A549 (cell line): ENCODE measurements at regions not wholly inside any gene's neighbourhood (a gene's known extent, or its start where the extent isn't known, plus 50 kb on each side); places are given as distances from the start of the nearest gene placed in this dataset.

ENCODE experiments used
- ATAC-seq, 2 experiments: fragments of 200-7000 bp in 1 of 2; fragments of >200 bp in 1 of 2; cut with Nextera tagmentation in 1 of 2; cut with Tn5 transposase in 1 of 2; 3 replicates each; pipeline versions ENCODE4 v1.8.0 to v1.9.1; 2018 to 2020; ENCODE audit warnings: mild to moderate bottlenecking in 1 of 2, moderate library complexity in 1 of 2
- CTCF ChIA-PET: fragments of 300-600 bp; sonication (Branson Sonifier 250); formaldehyde crosslinking; extraction: SDS; loops from one replicate; lab custom pipeline; 2021; ENCODE audit warnings: antibody characterized with exemption, inconsistent platforms; lab: Yijun Ruan, JAX
- POLR2A ChIA-PET: fragments of 350-600 bp; formaldehyde crosslinking; extraction: SDS; loops from one replicate; lab custom pipeline; 2021; ENCODE audit warnings: antibody characterized with exemption, inconsistent platforms; lab: Yijun Ruan, JAX
- DNase-seq, 2 experiments: peaks; one replicate each; pipeline versions ENCODE4 v3.0.0 to v3.0.0-alpha.2; 2011 to 2016; ENCODE audit warnings: low read depth in 1 of 2, low spot score in 1 of 2
- FAIRE-seq: peaks from 2 replicates; lab custom pipeline; 2011; peaks lifted over from hg19 to GRCh38; lab: Jason Lieb, UNC
- H3K27ac ChIP-seq, 2 experiments: fragments of >200 bp; sonication (Bioruptor Twin); formaldehyde crosslinking; 3 replicates each; pipeline ENCODE4 v1.5.1; 2016 to 2017
- H3K4me1 ChIP-seq: fragments of >200 bp; sonication (Bioruptor Twin); formaldehyde crosslinking; 3 replicates; pipeline ENCODE4 v1.6.1; 2016
- H3K4me2 ChIP-seq: fragments of >200 bp; sonication (Bioruptor Twin); formaldehyde crosslinking; 3 replicates; pipeline ENCODE4 v1.6.1; 2016
- H3K4me3 ChIP-seq: fragments of >200 bp; sonication (Bioruptor Twin); formaldehyde crosslinking; 3 replicates; pipeline ENCODE4 v1.5.1; 2016
- H3K9me3 ChIP-seq: fragments of >200 bp; sonication (Bioruptor Twin); formaldehyde crosslinking; 3 replicates; pipeline ENCODE4 v1.6.1; 2016
- ATOH8 ChIP-seq: fragments of 250-450 bp; sonication (Bioruptor Pico); IDR thresholded peaks from 2 replicates; pipeline ENCODE4 v1.5.0; 2020; ENCODE audit warnings: low read depth, mild to moderate bottlenecking, moderate library complexity
- CBX2 ChIP-seq: fragments of 200-600 bp; sonication (generic); IDR thresholded peaks from 2 replicates; pipeline ENCODE4 v1.6.1; 2016; ENCODE audit warnings: low read depth, mild to moderate bottlenecking, borderline replicate concordance
- CEBPB ChIP-seq, 2 experiments: fragments of >200 bp in 1 of 2; sonication (Bioruptor Twin) in 1 of 2; formaldehyde crosslinking in 1 of 2; IDR thresholded peaks; 2 replicates each; pipeline ENCODE4 v1.6.1; 2012 to 2016
- CHD2 ChIP-seq: fragments of 150-350 bp; IDR thresholded peaks from 2 replicates; pipeline ENCODE4 v1.6.1; 2014; ENCODE audit warnings: low read length; ENCODE audit not compliant: partially characterized antibody
- EP300 ChIP-seq, 2 experiments: fragments of >200 bp; sonication (Bioruptor Twin); formaldehyde crosslinking; IDR thresholded peaks; 2 replicates in 1 of 2; 3 replicates in 1 of 2; pipeline ENCODE4 v1.6.1; 2016 to 2017
- FOSL2 ChIP-seq, 2 experiments: fragments of 450-650 bp in 1 of 2; fragments of >200 bp in 1 of 2; sonication (Bioruptor Twin) in 1 of 2; formaldehyde crosslinking; IDR thresholded peaks; 2 replicates each; pipeline versions ENCODE4 v1.5.0 to v1.6.1; 2016 to 2020; ENCODE audit warnings: mild to moderate bottlenecking in 1 of 2, moderate library complexity in 1 of 2
- GATA3 ChIP-seq: IDR thresholded peaks from 2 replicates; pipeline ENCODE4 v1.6.1; 2012; ENCODE audit warnings: borderline replicate concordance
- HDAC2 ChIP-seq: fragments of 200-600 bp; sonication (generic); IDR thresholded peaks from 2 replicates; pipeline ENCODE4 v1.6.1; 2016
- HOXA7 ChIP-seq: fragments of 250-450 bp; sonication (Bioruptor Pico); IDR thresholded peaks from 2 replicates; pipeline ENCODE4 v1.5.0; 2020; ENCODE audit warnings: mild to moderate bottlenecking, moderate library complexity
- MAFK ChIP-seq: fragments of 450-650 bp; IDR thresholded peaks from 2 replicates; pipeline ENCODE4 v1.6.1; 2014; ENCODE audit not compliant: partially characterized antibody
- MYC ChIP-seq: IDR thresholded peaks from 2 replicates; pipeline ENCODE4 v1.6.1; 2012; ENCODE audit warnings: mild to moderate bottlenecking, inconsistent platforms, low read length, improper control_type of control experiment, borderline replicate concordance
- NPAS2 ChIP-seq: fragments of 250-450 bp; sonication (Bioruptor Pico); IDR thresholded peaks from 2 replicates; pipeline ENCODE4 v1.8.0; 2022; ENCODE audit warnings: mild to moderate bottlenecking, moderate library complexity, borderline replicate concordance
- NR3C1 ChIP-seq: fragments of >200 bp; sonication (Bioruptor Twin); formaldehyde crosslinking; IDR thresholded peaks from 3 replicates; pipeline ENCODE4 v1.6.1; 2017
- RFX5 ChIP-seq: fragments of 450-650 bp; IDR thresholded peaks from 2 replicates; pipeline ENCODE4 v1.7.1; 2014; ENCODE audit warnings: antibody characterized with exemption, mild to moderate bottlenecking, moderate library complexity
- RNF2 ChIP-seq: fragments of 200-600 bp; sonication (generic); IDR thresholded peaks from 2 replicates; pipeline ENCODE4 v1.6.1; 2016; ENCODE audit warnings: low read depth, mild to moderate bottlenecking, antibody characterized with exemption, moderate library complexity, borderline replicate concordance
- SMC3 ChIP-seq: fragments of >200 bp; sonication (Bioruptor Twin); formaldehyde crosslinking; IDR thresholded peaks from 3 replicates; pipeline ENCODE4 v1.6.1; 2018; ENCODE audit warnings: inconsistent platforms
- TFCP2L1 ChIP-seq: fragments of 250-450 bp; sonication (Bioruptor Pico); IDR thresholded peaks from 2 replicates; pipeline ENCODE4 v1.5.0; 2021; ENCODE audit warnings: mild to moderate bottlenecking
- ZC3H11A ChIP-seq: fragments of 450-650 bp; IDR thresholded peaks from 2 replicates; pipeline ENCODE4 v1.6.1; 2014; ENCODE audit warnings: antibody characterized with exemption, mild to moderate bottlenecking
- ZSCAN20 ChIP-seq: fragments of 250-450 bp; sonication (Bioruptor Pico); IDR thresholded peaks from 2 replicates; pipeline ENCODE4 v1.8.0; 2022; ENCODE audit warnings: mild to moderate bottlenecking, moderate library complexity
- WGBS: methylation state at CpG from one replicate; pipeline ENCODE4 v1.1.6; 2017; ENCODE audit errors: missing lambda C conversion rate; 5-methylcytosine and 5-hydroxymethylcytosine counted together
- TF ChIP-seq, protein P1 (sequence below): IDR thresholded peaks from 2 replicates; pipeline ENCODE4 v1.6.1; 2012
- TF ChIP-seq, protein P2 (sequence below): fragments of 250-450 bp; sonication (Bioruptor Pico); IDR thresholded peaks from 2 replicates; pipeline ENCODE4 v1.5.0; 2021; ENCODE audit warnings: mild to moderate bottlenecking, moderate library complexity, borderline replicate concordance
- TF ChIP-seq, protein P3 (sequence below): fragments of 200-600 bp; sonication (generic); IDR thresholded peaks from 2 replicates; pipeline ENCODE4 v1.6.1; 2016; ENCODE audit warnings: antibody characterized with exemption, mild to moderate bottlenecking, moderate library complexity
- TF ChIP-seq, protein P4 (sequence below): fragments of 450-650 bp; IDR thresholded peaks from 2 replicates; pipeline ENCODE4 v1.6.1; 2014; ENCODE audit warnings: antibody characterized with exemption

DNA sequence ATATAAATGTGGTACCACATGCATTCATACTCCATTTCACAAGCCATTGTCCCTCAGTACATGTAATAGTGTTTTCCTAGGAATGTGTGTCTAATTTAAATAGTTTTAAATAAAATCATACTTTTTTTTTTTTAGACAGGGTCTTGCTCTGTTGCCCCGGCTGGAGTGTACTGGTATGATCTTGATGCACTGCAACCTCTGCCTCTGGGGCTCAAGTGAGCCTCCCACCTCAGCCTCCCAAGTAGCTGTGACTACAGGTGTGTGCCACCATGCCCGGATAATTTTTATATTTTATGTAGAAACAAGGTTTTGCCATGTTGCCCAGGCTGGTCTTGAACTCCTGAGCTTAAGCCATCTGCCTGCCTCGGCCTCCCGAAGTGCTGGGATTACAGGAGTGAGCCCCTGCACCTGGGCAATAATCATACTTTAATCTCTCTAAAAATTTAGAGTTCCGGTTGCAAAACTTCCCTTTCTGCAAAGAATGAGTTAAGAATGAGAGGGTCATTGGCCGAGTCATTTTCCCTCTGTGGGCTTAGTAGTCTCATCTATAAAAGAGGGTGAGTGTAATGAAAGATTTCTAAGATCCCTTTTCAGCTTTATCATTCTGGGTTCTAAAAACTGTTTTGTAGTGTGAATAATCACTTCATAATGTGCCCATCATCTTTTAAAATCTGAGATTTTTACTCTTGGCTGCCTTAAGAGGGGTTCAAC, 116.0 kb upstream of the PELI1 start:
- CTCF ChIA-PET: no interaction called here
- H3K4me2 ChIP-seq: no peak overlapping the region
- 64% methylated on average over 6 of the region's 6 CpGs for WGBS
- DNase-seq: no peak
- no peaks in the 10 kb centered on the region for H3K9me3 ChIP-seq
- H3K4me3 ChIP-seq: no peak overlapping the region
- POLR2A ChIA-PET: no interaction called here
- no peak for FAIRE-seq
- no peak overlapping the region for H3K27ac ChIP-seq
- 0 out of 3 replicates have a peak, but pooled peaks cover 9% of the 10 kb centered on the region for H3K4me1 ChIP-seq
- ATAC-seq: no peak
- TF ChIP-seq, protein P1, sequence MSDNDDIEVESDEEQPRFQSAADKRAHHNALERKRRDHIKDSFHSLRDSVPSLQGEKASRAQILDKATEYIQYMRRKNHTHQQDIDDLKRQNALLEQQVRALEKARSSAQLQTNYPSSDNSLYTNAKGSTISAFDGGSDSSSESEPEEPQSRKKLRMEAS: no peak
- TF ChIP-seq FOSL2 (IDR thresholded peaks at IDR 0.05): no peak
- no peak for TF ChIP-seq FOSL2 (CRISPR knock-in tag; IDR thresholded peaks at IDR 0.05)
- TF ChIP-seq ZSCAN20 (CRISPR knock-in tag): no peak
- TF ChIP-seq NR3C1: no peak
- TF ChIP-seq SMC3: no peak
- TF ChIP-seq HDAC2: no peak
- TF ChIP-seq ATOH8 (CRISPR knock-in tag): no peak
- TF ChIP-seq TFCP2L1 (CRISPR knock-in tag): no peak
- no peak for TF ChIP-seq RFX5
- TF ChIP-seq ZC3H11A: no peak
- no peak for TF ChIP-seq RNF2
- no peak for TF ChIP-seq NPAS2 (CRISPR knock-in tag)
- no peak for TF ChIP-seq GATA3
- TF ChIP-seq, protein P2, sequence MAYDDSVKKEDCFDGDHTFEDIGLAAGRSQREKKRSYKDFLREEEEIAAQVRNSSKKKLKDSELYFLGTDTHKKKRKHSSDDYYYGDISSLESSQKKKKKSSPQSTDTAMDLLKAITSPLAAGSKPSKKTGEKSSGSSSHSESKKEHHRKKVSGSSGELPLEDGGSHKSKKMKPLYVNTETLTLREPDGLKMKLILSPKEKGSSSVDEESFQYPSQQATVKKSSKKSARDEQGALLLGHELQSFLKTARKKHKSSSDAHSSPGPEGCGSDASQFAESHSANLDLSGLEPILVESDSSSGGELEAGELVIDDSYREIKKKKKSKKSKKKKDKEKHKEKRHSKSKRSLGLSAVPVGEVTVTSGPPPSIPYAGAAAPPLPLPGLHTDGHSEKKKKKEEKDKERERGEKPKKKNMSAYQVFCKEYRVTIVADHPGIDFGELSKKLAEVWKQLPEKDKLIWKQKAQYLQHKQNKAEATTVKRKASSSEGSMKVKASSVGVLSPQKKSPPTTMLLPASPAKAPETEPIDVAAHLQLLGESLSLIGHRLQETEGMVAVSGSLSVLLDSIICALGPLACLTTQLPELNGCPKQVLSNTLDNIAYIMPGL (CRISPR knock-in tag): no peak
- TF ChIP-seq, protein P3, sequence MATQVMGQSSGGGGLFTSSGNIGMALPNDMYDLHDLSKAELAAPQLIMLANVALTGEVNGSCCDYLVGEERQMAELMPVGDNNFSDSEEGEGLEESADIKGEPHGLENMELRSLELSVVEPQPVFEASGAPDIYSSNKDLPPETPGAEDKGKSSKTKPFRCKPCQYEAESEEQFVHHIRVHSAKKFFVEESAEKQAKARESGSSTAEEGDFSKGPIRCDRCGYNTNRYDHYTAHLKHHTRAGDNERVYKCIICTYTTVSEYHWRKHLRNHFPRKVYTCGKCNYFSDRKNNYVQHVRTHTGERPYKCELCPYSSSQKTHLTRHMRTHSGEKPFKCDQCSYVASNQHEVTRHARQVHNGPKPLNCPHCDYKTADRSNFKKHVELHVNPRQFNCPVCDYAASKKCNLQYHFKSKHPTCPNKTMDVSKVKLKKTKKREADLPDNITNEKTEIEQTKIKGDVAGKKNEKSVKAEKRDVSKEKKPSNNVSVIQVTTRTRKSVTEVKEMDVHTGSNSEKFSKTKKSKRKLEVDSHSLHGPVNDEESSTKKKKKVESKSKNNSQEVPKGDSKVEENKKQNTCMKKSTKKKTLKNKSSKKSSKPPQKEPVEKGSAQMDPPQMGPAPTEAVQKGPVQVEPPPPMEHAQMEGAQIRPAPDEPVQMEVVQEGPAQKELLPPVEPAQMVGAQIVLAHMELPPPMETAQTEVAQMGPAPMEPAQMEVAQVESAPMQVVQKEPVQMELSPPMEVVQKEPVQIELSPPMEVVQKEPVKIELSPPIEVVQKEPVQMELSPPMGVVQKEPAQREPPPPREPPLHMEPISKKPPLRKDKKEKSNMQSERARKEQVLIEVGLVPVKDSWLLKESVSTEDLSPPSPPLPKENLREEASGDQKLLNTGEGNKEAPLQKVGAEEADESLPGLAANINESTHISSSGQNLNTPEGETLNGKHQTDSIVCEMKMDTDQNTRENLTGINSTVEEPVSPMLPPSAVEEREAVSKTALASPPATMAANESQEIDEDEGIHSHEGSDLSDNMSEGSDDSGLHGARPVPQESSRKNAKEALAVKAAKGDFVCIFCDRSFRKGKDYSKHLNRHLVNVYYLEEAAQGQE: no peak
- TF ChIP-seq EP300 (IDR thresholded peaks at IDR 0.05): no peak
- TF ChIP-seq CBX2: no peak
- TF ChIP-seq CHD2: no peak
- no peak for TF ChIP-seq HOXA7 (CRISPR knock-in tag)

DNA sequence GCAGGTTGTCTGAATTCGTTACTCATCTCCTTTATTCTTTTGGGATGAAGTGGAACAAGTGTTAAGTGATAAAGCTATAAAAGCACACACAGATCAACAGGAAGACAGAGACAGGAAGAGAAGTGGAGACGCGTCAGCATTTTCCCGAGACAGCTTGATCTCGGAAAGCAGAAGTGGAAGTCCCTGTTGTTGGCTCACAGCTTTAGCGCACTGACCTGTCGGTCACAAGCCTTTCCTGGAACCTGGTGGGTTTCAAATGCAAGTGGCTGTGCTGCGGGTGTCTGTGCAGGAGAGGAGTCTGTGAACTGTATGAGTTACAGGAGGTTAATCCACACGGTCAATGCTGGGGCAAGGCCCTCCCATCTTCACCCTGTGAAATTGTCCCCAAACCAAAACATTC, 116.6 kb upstream of the PELI1 start:
- TF ChIP-seq, protein P3: no peak
- TF ChIP-seq MYC (no peak), CEBPB (IDR thresholded peaks at IDR 0.05) (no peak), MAFK (peak; percentile 61)
- TF ChIP-seq, protein P4, sequence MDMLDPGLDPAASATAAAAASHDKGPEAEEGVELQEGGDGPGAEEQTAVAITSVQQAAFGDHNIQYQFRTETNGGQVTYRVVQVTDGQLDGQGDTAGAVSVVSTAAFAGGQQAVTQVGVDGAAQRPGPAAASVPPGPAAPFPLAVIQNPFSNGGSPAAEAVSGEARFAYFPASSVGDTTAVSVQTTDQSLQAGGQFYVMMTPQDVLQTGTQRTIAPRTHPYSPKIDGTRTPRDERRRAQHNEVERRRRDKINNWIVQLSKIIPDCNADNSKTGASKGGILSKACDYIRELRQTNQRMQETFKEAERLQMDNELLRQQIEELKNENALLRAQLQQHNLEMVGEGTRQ: no peak
- TF ChIP-seq, all 56 proteins: peak for 1
- Histone ChIP-seq H3K9me3 (no peaks in the 10 kb centered on the region), H3K4me2 (no peak overlapping the region), H3K27ac (no peak overlapping the region), H3K4me3 (no peak overlapping the region), H3K4me1 (0 out of 3 replicates have a peak, but pooled peaks cover 9% of the 10 kb centered on the region)
- ATAC-seq (no peak), DNase-seq (no peak), FAIRE-seq (no peak)
- ChIA-PET CTCF (no interaction called here), POLR2A (no interaction called here)
- 85% methylated on average over 9 of the region's 9 CpGs for WGBS
